ENCODE measurements at regions not wholly inside any gene's neighbourhood (a gene's known extent, or its start where the extent isn't known, plus 50 kb on each side); places are given as distances from the start of the nearest gene placed in this dataset.

DNA sequence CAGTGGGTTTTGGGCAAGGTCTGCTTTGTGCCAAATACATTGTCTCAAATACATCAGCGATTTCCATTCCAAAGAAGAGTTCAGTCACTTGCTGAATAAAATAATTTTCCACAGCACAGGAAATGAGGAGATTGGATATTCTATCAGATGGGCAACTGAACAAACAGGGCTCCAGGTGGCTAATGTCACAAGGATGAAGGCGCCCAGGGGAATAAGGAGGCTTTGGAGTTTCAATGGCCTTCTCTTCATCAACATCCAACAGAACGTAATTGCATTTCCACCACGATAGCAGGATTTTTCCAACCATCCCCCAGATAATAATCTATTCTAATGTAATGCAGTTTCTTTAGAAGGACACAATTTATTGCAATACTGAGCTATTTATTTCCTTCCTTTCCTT lies 104.7 kb upstream of the KLHL13 start:
- no peak for ATAC-seq (ENCODE audit: insufficient read depth, low FRiP score)
- Histone ChIP-seq H3K4me3 (no peak overlapping the region), H3K4me1 (ENCODE audit: control insufficient read depth in 5 of 5, insufficient read depth in 5 of 5, low read length in 5 of 5) (peaks cover 0 to 3% (median 0%) of the 10 kb centered on the region in 5 donors), H3K9me3 (ENCODE audit: control insufficient read depth in 4 of 4, insufficient read depth in 3 of 4, low read length in 3 of 4) (peaks cover 0 to 2% (median 0%) of the 10 kb centered on the region in 4 donors), H3K9ac (ENCODE audit: insufficient read depth in 1 of 2, low read length in 2 of 2) (no peak overlapping the region), H3K27me3 (ENCODE audit: control insufficient read depth in 3 of 3, insufficient read depth in 3 of 3, low read length in 2 of 3) (peaks cover 0 to 14% (median 11%) of the 10 kb centered on the region in 3 donors), H3K27ac (ENCODE audit: low read depth in 1 of 2, low read length in 1 of 2) (no peak overlapping the region), H3K36me3 (ENCODE audit: control insufficient read depth in 4 of 4, insufficient read depth in 4 of 4, low read length in 4 of 4) (no peaks in the 10 kb centered on the region)
- TF ChIP-seq, protein P1, sequence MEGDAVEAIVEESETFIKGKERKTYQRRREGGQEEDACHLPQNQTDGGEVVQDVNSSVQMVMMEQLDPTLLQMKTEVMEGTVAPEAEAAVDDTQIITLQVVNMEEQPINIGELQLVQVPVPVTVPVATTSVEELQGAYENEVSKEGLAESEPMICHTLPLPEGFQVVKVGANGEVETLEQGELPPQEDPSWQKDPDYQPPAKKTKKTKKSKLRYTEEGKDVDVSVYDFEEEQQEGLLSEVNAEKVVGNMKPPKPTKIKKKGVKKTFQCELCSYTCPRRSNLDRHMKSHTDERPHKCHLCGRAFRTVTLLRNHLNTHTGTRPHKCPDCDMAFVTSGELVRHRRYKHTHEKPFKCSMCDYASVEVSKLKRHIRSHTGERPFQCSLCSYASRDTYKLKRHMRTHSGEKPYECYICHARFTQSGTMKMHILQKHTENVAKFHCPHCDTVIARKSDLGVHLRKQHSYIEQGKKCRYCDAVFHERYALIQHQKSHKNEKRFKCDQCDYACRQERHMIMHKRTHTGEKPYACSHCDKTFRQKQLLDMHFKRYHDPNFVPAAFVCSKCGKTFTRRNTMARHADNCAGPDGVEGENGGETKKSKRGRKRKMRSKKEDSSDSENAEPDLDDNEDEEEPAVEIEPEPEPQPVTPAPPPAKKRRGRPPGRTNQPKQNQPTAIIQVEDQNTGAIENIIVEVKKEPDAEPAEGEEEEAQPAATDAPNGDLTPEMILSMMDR (IDR thresholded peaks at IDR 0.05; ENCODE audit: control extremely low read depth, extremely low read depth), result no peak
- 68 to 84% methylated on average over 4 of the region's 4 CpGs for WGBS, 2 donors
- no peak for DNase-seq

DNA sequence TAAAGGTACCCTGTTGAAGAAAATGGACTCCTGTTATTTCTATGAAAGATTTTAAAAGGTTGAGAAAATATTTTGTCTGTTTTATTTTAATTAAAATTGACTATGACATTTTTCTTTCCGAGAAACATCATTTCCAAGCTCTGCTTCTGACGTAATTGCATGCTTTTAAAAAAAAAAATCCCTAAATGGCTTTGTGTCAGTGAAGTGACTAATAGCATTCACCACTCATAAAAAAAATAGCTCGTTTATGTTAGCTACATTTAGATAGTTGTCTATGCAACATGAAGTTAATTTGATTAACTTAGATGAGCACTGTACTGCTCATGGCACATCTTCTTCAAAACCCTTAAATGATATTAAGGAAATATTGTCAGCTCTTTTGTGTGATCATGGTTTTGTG lies 105.1 kb upstream of the KLHL13 start:
- no peak overlapping the region for H3K27ac ChIP-seq (ENCODE audit: low read depth in 1 of 2, low read length in 1 of 2)
- WGBS, 2 donors, result 57 to 78% methylated on average over 3 of the region's 3 CpGs
- H3K27me3 ChIP-seq (ENCODE audit: control insufficient read depth in 3 of 3, insufficient read depth in 3 of 3, low read length in 2 of 3), result peaks cover 0 to 14% (median 11%) of the 10 kb centered on the region in 3 donors
- no peaks in the 10 kb centered on the region for H3K36me3 ChIP-seq (ENCODE audit: control insufficient read depth in 4 of 4, insufficient read depth in 4 of 4, low read length in 4 of 4)
- no peak for DNase-seq
- TF ChIP-seq, protein P1 (IDR thresholded peaks at IDR 0.05; ENCODE audit: control extremely low read depth, extremely low read depth), result no peak
- H3K9ac ChIP-seq (ENCODE audit: insufficient read depth in 1 of 2, low read length in 2 of 2), result no peak overlapping the region
- H3K4me3 ChIP-seq, result no peak overlapping the region
- H3K9me3 ChIP-seq (ENCODE audit: control insufficient read depth in 4 of 4, insufficient read depth in 3 of 4, low read length in 3 of 4), result peaks cover 0 to 2% (median 0%) of the 10 kb centered on the region in 4 donors
- H3K4me1 ChIP-seq (ENCODE audit: control insufficient read depth in 5 of 5, insufficient read depth in 5 of 5, low read length in 5 of 5), result peaks cover 0 to 3% (median 0%) of the 10 kb centered on the region in 5 donors
- ATAC-seq (ENCODE audit: insufficient read depth, low FRiP score), result no peak

DNA sequence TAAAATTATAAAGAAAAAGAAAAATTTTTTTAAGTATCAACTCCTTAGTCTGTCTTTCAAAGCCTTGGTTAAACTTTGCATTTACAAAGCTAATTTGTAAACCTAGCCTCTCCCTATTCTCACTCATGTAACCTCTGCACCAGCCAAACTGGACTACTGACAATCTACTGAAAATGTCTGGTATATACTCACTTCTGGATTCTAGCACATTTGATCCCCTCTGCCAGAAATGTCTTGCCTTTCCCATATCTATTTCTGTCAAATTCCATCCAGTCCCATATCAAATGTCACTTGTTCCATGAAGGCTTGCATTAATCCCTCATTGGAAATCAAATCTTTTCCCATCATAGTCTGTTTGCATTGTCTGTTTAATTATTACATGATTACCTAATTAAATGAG lies 105.8 kb upstream of the KLHL13 start:
- Histone ChIP-seq H3K36me3 (ENCODE audit: control insufficient read depth in 4 of 4, insufficient read depth in 4 of 4, low read length in 4 of 4) (no peaks in the 10 kb centered on the region), H3K27ac (ENCODE audit: low read depth in 1 of 2, low read length in 1 of 2) (no peak overlapping the region), H3K27me3 (ENCODE audit: control insufficient read depth in 3 of 3, insufficient read depth in 3 of 3, low read length in 2 of 3) (peaks cover 0 to 14% (median 11%) of the 10 kb centered on the region in 3 donors), H3K9ac (ENCODE audit: insufficient read depth in 1 of 2, low read length in 2 of 2) (no peak overlapping the region), H3K4me3 (no peak overlapping the region), H3K4me1 (ENCODE audit: control insufficient read depth in 5 of 5, insufficient read depth in 5 of 5, low read length in 5 of 5) (peaks cover 0 to 3% (median 0%) of the 10 kb centered on the region in 5 donors), H3K9me3 (ENCODE audit: control insufficient read depth in 4 of 4, insufficient read depth in 3 of 4, low read length in 3 of 4) (peaks cover 0 to 2% (median 0%) of the 10 kb centered on the region in 4 donors)
- TF ChIP-seq, protein P1 (IDR thresholded peaks at IDR 0.05; ENCODE audit: control extremely low read depth, extremely low read depth), result no peak
- DNase-seq, result no peak
- ATAC-seq (ENCODE audit: insufficient read depth, low FRiP score), result no peak

Data from lung (tissue), 11 donors.